GM10266 (cell line): ENCODE measurements at regions not wholly inside any gene's neighbourhood (a gene's known extent, or its start where the extent isn't known, plus 50 kb on each side); places are given as distances from the start of the nearest gene placed in this dataset.

Experiments
- DNase-seq: peaks from one replicate; pipeline ENCODE4 v3.0.0; 2012; ENCODE audit errors: extremely low spot score
- CTCF ChIP-seq: IDR thresholded peaks from 2 replicates; pipeline ENCODE4 v1.5.1; 2012; ENCODE audit warnings: mild to moderate bottlenecking, low read depth; ENCODE audit not compliant: control insufficient read depth, insufficient read depth; ENCODE audit errors: missing control alignments

DNA sequence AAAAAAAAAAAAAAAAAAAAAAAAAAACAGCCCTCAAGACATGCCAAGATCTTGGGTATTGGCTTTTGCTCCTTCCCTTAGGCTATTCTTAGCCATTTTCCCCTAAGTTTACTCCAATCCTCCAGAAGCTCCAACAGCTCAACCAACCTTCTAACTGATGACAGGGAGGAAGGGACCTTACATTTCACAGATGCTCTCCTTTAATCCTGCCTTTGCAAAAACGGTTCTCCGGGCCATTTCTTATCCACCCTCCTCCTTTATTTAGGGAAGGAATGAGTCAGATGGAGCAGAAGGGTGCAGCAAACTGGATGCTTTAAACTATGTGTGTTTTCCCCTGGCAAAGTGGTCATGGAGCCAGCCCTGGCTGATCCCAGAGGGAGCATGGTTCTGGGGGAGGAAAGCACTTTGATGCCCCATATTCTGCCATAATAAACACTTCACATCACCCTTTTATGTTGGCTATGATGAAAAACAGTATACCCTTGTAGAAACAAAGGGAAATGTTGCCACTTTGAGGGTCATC lies 369.4 kb upstream of the DMAC1 start:
- no peak for TF ChIP-seq CTCF
- no peak for DNase-seq

GRCh38 chr9:8160787-8161186 lies 361.2 kb upstream of the DMAC1 start:
- DNase-seq: no peak
- no peak for TF ChIP-seq CTCF

DNA sequence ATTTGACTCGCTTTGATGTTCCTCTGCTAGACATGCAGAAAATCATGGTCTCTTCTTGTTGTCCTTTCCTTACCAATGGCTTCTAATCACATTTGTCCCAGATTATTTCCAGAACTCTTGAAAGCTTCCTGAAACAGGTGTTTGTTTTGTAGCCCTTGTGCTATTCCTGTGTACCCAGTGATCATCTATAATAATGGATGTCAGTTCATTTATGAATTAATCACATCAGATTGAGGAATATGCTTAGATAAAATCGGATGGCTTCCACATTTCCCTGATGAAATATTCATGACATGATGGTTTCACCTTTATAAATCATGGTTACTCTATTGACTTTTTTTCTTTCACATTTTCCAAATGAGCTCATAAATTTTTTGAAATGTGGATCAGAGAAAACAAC lies 359.0 kb upstream of the DMAC1 start:
- no peak for DNase-seq
- no peak for TF ChIP-seq CTCF

DNA sequence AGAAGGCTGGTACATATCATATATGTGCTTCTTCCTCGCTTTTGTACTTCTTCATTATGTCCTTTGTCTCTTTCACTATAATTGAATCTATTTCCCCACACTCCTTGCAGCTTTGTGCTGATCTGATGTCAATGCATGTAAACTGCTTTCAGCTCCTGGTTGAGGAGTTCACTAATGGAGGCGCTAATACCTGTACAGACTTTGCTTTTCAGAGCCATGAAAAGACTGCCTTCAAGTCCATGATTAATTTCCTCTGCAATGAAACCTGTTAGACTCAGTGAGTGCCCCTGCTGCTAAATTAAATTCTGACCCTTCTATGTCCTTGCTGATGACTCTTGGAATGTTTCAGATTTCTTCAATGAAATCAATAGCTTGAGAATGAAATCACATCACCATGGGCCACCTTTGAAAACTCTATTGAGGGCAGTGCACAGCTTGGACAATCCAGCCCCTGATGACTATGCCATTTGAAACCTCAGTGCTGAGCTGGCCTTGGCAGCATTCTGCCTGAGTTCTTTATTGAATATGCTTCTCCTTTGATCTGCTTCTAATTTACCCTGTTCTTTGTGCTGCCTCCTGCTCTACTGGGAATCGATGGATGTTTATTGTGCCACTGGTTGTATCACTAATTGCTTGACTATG lies 358.2 kb upstream of the DMAC1 start:
- DNase-seq: no peak
- no peak for TF ChIP-seq CTCF

DNA sequence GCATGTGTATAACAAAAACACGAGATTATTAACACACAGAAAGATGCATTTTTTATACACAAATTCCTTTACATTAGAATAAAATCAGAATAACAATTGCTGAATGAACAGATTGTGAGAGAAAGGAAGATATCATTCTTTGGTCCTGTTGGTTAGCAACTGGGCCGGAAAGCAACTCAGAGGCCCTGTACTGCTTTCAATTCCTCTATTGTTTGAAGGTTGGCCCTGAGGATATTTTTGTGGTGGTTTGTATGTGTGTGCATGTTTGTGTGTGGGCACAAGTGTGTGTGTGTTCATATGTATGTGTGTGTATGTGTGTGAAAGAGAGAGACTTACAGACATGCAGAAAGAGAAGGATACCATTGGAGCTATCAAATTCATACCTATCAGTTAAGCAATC lies 356.8 kb upstream of the DMAC1 start:
- no peak for DNase-seq
- no peak for TF ChIP-seq CTCF

DNA sequence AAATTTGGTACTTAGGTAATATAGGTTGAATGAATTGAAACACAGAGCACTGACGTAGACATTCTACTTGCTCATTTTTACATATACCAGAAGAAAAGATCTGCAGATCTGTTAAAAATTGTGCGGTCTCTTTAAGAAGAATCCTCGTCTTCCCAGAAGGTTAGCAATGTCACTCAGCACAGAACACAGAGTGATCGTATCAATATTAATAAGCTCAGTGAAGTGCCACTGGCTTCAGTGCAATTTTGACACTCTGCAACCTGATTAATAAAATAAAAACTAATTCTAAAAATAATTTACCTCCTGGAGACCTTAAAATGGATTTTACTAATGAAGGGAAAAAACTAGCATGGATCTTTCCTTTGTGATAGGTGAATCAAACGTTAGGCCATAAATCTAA lies 356.1 kb upstream of the DMAC1 start:
- DNase-seq: no peak
- TF ChIP-seq CTCF: no peak

DNA sequence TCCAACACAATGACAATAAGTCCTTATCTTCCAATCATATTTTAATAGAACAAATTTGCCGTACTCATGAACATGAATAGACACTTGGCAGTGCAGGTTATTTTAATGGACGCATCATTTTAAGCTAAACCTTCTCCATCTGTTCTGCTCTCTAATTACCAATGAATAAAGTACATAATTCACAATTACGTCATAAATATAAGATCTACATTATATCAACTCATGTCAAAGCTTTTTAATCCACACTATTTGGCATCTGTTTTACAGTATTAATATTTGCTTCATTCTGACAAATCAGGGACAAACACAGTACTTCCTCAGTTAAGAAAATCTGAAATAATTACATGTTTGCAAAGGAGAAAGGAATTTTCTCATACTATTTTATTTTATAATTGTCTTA lies 344.1 kb upstream of the DMAC1 start:
- TF ChIP-seq CTCF: no peak
- DNase-seq: no peak
